ENCODE measurements at regions not wholly inside any gene's neighbourhood (a gene's known extent, or its start where the extent isn't known, plus 50 kb on each side); places are given as distances from the start of the nearest gene placed in this dataset.

GRCh38 chrX:129034196-129034595 is 489.1 kb downstream of the SMARCA1 start:
- no TSS peak for BruUV-seq (replicated peaks)
- no peak overlapping the region for H3K4me3 ChIP-seq
- ChIA-PET SMC1A (ENCODE audit: uncharacterized antibody, unreplicated experiment) (no interaction called here), RAD21 (ENCODE audit: unreplicated experiment) (interaction anchor here (0.6 kb wide), 1 partner anchor 18 kb away, joined by 3 read pairs; no protein-coding TSS in a partner anchor), CTCF (no interaction called here), POLR2A (no interaction called here)
- no peak overlapping the region for H3K9ac ChIP-seq (ENCODE audit: control insufficient read depth, insufficient read depth, low read length)
- no peak for DNase-seq (ENCODE audit: low read depth, low spot score)
- intact Hi-C loops (cut with micrococcal nuclease; ENCODE audit: unreplicated experiment) (no loop called here), in situ Hi-C loops (cut with MboI) (no loop called here)
- WGBS (ENCODE audit: insufficient coverage, insufficient replicate concordance, low lambda C conversion rate, missing lambda C conversion rate) = 0% methylated on average over 1 of the region's 1 CpG
- no peak overlapping the region for H2AFZ ChIP-seq (ENCODE audit: control insufficient read depth, low read depth, low read length)
- no peaks in the 10 kb centered on the region for H3K4me1 ChIP-seq (ENCODE audit: control insufficient read depth, insufficient read depth, low read length)
- ATAC-seq = no peak
- TF ChIP-seq JUNB (IDR thresholded peaks at IDR 0.05) (no peak), MEF2A (IDR thresholded peaks at IDR 0.05; ENCODE audit: insufficient read depth, low read depth, low read length) (no peak), ZNF622 (IDR thresholded peaks at IDR 0.05) (no peak), TCF12 (IDR thresholded peaks at IDR 0.05; ENCODE audit: low read depth, low read length) (no peak), E2F8 (IDR thresholded peaks at IDR 0.05; ENCODE audit: low read depth, partially characterized antibody) (no peak), MYC (IDR thresholded peaks at IDR 0.05; ENCODE audit: insufficient read depth, insufficient read length, insufficient replicate concordance, low read length, severe bottlenecking) (no peak), BCL11A (IDR thresholded peaks at IDR 0.05; ENCODE audit: low read depth, low read length) (no peak), MYB (IDR thresholded peaks at IDR 0.05; ENCODE audit: borderline replicate concordance, low read depth, low read length) (no peak), KLF5 (IDR thresholded peaks at IDR 0.05; ENCODE audit: partially characterized antibody) (no peak), ZNF274 (IDR thresholded peaks at IDR 0.05; ENCODE audit: insufficient read depth, insufficient read length) (no peak), LARP7 (IDR thresholded peaks at IDR 0.05) (no peak), RUNX3 (IDR thresholded peaks at IDR 0.05; ENCODE audit: low read length) (no peak), EZH2 (IDR thresholded peaks at IDR 0.05; ENCODE audit: borderline replicate concordance, control insufficient read depth, low read depth, low read length) (no peak), CBX3 (IDR thresholded peaks at IDR 0.05; ENCODE audit: borderline replicate concordance, low read depth) (no peak), RAD21 (IDR thresholded peaks at IDR 0.05; ENCODE audit: insufficient read depth, low read depth, low read length) (no peak)
- TF ChIP-seq, protein P1, sequence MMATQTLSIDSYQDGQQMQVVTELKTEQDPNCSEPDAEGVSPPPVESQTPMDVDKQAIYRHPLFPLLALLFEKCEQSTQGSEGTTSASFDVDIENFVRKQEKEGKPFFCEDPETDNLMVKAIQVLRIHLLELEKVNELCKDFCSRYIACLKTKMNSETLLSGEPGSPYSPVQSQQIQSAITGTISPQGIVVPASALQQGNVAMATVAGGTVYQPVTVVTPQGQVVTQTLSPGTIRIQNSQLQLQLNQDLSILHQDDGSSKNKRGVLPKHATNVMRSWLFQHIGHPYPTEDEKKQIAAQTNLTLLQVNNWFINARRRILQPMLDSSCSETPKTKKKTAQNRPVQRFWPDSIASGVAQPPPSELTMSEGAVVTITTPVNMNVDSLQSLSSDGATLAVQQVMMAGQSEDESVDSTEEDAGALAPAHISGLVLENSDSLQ (IDR thresholded peaks at IDR 0.05) = no peak
- TF ChIP-seq, protein P2, sequence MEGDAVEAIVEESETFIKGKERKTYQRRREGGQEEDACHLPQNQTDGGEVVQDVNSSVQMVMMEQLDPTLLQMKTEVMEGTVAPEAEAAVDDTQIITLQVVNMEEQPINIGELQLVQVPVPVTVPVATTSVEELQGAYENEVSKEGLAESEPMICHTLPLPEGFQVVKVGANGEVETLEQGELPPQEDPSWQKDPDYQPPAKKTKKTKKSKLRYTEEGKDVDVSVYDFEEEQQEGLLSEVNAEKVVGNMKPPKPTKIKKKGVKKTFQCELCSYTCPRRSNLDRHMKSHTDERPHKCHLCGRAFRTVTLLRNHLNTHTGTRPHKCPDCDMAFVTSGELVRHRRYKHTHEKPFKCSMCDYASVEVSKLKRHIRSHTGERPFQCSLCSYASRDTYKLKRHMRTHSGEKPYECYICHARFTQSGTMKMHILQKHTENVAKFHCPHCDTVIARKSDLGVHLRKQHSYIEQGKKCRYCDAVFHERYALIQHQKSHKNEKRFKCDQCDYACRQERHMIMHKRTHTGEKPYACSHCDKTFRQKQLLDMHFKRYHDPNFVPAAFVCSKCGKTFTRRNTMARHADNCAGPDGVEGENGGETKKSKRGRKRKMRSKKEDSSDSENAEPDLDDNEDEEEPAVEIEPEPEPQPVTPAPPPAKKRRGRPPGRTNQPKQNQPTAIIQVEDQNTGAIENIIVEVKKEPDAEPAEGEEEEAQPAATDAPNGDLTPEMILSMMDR (IDR thresholded peaks at IDR 0.05 in 2 of 3, conservative IDR thresholded peaks at IDR 0.05 in 1 of 3; ENCODE audit: control insufficient read depth in 2 of 3, extremely low read depth in 1 of 3, insufficient read depth in 1 of 3, low read depth in 3 of 3, low read length in 3 of 3) = no peak
- H3K36me3 ChIP-seq (ENCODE audit: control insufficient read depth in 2 of 2, insufficient read depth in 2 of 2, low read length in 1 of 2) = no peaks in the 10 kb centered on the region
- no peak for FAIRE-seq
- H3K79me2 ChIP-seq (ENCODE audit: control insufficient read depth, insufficient read depth, low read length) = no peaks in the 10 kb centered on the region
- no peaks in the 10 kb centered on the region for H3K27me3 ChIP-seq (replicated peaks in 1 of 2; ENCODE audit: control insufficient read depth in 2 of 2, insufficient read depth in 2 of 2, low read length in 1 of 2)
- no peaks in the 10 kb centered on the region for H3K9me3 ChIP-seq (replicated peaks; ENCODE audit: control insufficient read depth, insufficient read depth, low read length)
- no peak overlapping the region for H3K4me2 ChIP-seq (ENCODE audit: control insufficient read depth, insufficient read depth)
- no peaks in the 10 kb centered on the region for H4K20me1 ChIP-seq (ENCODE audit: control insufficient read depth, insufficient read depth)
- no peak overlapping the region for H3K27ac ChIP-seq (ENCODE audit: control insufficient read depth, insufficient read depth)
